SKM-1 treated with dmso at 0.1 percent for 144 hours (cell line): ENCODE measurements at regions not wholly inside any gene's neighbourhood (a gene's known extent, or its start where the extent isn't known, plus 50 kb on each side); places are given as distances from the start of the nearest gene placed in this dataset.

ENCODE experiments used
- DNase-seq: peaks from one replicate; lab custom pipeline; 2025; ENCODE audit not compliant: unreplicated experiment; lab: John Stamatoyannopoulos, UW

DNA sequence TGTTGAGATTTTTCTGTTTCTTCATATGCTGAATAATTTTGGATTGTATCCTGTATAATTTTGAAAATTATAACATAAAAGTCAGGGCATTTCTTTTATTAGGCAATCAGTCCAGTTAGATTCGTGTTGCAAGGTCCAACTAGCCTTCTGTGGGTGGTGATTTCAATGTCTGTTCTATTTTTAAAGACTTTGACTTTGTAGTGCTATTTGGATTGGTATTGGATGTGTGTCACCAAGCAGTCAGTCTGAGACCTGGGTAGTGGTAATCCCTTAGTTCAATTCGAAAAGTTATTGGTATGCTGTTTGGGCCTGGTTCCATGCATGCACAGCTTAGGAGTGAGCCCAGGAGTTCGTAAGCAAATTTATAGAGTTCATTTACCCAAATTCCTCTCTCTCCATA lies 82.2 kb downstream of the EPDR1 start:
- DNase-seq: no peak

DNA sequence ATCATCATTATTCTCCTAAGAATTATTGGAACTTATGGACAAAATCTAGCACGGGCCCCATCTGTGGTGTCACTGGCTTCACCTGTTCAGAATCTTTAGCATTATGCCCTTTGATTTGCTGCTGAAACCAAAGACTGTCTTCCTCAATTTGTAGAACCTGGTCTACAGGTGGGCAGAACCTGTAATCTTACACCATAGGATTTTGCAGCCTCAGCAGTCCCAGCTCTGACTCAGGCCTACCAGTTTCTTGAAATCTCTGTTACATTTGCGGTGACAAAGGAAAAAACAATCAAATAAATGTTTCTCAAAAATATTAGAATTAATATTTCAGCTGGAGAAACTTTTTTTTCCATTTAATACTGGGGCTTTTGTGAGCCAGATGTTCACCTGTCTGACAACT lies 86.1 kb downstream of the EPDR1 start:
- DNase-seq: no peak

DNA sequence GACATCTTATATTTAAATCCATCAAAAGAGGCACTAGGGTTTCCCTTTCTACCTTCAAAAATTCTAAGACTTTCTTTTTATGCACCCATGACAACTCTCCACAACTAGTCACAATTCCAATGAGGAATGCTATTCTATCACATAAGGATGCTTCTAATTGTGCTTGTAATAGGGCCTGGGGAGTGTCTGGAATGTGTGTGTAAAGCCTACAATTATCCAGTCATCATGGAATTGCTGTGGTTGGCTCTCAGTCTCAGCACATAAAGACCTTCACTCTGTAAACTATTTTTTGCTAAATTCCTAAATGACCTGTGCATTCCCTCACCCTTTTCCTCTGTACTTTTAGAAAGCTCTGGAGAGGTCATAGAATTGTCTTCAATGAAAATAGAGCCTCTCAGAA lies 86.7 kb downstream of the EPDR1 start:
- DNase-seq: no peak

DNA sequence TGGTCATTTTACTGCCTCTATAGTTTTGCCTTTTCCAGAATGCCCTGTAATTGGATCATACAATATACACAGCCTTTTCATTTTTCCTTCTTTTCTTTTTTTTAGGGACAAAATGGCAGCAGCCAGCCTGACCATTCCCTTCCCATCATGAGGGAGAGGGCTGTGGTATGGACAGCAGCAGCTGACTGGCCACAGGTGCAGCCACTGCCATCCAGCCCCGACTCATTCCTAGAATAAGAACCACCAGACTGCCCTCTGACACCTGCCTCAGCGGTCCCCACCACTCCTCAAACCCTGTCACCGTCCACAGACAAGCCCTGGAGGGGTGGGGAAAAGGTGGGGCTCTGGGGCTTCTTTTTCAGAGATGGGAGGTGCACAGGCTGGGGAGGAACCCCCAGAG lies 92.8 kb downstream of the EPDR1 start:
- no peak for DNase-seq

DNA sequence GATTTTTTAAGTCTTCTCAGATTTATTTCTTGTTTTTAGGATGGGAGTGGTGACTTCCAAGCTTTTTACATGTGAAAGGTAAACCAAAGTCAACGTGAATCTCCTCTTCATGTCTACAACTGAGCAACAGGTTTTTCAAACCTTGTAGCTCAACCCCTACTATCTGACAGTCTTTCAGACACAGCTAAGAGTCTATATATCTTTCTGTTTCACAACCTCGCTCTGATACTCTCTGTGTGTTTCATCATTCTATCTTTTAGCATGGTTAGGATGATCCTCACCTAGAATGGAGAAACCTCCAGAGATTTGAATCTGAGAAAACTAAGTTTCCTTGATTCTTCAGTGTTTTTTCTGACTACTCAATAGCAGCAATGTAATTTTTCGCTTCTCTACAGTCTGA lies 96.1 kb downstream of the EPDR1 start:
- no peak for DNase-seq

DNA sequence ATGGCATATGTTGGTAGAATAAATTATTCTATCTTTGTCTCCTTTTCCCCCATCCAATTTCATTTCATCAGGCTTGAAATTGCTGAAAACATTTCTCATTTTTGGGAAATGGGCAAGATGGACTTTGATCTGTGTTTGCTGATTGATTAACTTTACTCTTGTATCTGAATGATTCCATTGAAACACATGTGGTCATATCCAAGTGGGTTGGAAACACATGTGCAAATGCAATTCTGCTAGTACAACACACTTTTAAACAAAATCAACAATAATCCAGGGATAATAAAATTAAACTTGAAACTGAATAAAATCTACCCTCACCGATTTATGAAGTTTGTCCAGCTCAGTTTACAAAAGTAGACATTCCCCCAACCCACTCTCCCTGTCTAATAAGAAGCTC lies 96.9 kb downstream of the EPDR1 start:
- no peak for DNase-seq

DNA sequence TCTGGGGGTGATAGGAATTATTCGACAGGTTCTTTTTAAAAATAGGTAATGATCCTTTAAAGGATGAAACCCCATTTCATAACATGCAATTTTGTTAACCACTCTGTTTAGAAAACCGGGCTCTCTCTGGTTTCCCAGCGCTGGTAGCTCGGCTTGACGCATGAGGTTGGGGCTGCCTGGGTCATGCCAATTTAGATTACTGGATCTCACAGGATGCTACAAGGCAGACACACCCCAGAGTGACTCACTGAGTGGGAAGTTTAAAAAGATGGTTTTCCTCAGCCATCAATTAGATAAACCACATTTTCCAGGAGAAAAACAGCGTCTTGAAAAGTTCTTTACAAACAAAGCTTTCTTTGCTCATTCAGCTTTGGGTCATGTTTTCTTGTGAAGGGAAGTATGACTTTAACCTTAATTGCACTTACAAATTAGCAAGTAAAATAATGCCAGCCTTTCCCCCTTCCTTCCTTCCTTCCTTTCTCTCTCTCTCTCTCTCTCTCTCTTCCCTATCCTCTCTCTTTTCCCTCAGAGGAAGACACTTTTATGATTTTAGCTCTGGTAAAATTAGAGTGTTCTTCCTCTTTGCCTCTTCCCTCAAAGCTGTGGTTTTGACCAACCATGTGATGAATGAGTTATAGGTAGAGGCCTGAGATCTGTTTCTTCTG lies 99.8 kb downstream of the EPDR1 start:
- peak; percentile 50 for DNase-seq

DNA sequence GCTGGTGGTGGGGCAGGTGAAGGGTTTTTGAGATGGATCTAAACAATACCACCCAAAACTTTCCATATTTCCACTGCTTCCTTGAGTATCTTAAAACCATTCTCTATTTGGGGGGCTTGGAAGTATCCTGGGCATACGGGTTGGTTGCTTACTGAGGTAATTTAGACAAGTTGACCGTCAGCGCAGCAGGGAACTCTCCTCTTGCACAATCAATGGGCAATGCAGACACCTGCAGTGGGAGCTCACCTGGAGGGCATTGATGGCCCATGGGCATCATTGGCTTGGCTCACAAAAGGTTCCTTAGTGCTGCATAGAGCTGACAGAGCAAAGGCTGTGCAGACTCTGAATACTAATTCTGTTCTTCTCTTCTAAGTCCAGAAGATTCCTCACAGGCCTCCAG lies 101.5 kb downstream of the EPDR1 start:
- no peak for DNase-seq

DNA sequence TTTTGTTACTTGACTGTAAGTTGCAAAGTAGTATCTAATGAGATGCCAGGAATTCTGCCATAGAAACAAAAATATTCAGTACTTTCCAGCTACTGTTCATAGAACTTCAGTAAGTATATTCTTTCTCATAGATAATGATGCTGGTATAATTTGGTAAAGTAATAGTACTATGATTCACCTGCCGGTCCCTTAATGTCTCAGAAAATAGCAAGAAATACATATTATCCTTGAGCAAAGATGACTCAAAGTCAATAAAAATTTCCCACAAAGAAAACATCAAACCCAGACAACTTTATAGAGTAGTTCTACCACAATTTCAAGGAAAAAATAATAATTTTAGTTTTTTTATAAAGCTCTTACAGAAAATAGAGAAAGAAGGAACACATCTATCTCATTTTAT lies 105.4 kb downstream of the EPDR1 start:
- no peak for DNase-seq

DNA sequence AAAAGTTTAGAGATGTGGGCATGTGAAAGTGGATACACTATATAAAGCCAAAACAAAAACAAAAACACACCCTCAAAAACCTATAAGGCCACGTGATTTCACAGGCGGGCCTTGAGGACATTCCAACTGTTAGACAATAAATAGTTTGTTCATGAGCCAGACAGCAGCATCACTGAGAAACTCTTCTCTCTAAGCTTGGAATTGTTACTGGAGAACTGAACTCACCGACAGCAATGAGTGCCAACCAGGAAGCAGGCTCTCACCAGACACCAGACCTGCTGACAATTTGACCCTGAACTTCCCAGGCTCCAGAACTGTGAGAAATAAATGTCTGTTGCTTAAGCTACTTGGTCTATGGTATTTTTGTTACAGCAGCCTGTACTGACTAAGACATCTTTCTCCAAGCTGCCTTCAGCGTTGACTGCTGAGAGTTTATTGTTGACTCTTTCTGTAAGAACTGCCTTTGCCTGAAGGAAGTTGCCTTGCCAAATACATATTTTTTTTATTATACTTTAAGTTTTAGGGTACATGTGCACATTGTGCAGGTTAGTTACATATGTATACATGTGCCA lies 107.5 kb downstream of the EPDR1 start:
- DNase-seq: no peak

DNA sequence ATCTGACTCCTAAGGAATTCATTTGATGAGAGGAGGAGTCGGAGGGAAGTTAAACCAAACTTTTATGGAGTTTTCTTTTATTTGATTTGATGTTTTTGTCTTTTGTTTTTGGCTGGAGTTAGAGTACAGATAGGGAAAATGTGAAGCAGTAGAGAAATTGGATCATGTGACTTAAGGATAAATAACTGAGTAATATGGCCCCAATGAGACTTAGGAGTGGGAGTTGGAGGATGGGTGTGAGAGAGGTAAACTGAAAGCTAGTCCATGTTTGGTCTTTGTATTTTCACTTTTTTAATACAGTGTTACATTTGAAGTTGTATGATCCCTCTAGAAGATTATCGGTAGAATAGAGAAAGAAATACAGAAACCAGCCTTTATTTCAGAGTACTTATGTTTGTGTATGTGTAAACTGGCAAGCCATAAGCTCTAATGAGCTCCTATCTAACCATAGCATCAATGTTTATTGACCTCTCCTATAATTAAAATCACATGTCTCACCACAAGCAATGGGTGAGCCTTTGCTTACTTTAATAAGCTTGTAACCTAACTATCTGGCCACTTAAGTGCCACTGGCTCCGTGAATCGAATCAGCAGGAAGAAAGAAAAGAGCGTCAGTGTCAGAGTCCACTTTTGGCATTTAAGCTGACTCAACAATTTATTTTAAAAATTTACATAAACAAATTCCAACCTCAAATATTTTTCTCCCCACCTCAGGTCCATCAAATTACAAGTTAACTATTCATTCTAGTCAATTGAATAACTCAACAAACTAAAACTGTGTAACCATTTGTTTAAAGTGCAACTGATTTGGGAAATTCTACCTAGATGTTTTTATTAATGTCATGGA lies 113.8 kb downstream of the EPDR1 start:
- DNase-seq: no peak

DNA sequence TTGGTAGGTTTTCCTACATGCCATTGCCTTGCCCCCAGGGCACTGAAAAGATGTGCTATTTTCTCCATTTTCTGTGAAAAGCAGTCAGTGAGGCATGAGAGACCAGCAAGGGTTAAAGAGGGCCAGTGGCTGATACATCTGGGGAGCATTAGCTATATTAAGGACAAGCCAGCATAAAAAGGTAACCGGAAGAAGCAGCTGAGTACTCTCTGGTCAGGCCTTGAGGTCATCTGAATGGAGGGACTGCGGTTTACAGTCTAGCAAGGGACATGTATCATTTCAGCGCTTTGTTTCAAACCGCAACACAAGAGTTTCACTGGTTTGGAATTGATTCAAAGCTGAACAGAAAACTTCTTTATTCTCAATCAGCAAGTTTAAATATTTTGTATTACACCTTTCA lies 120.4 kb downstream of the EPDR1 start:
- no peak for DNase-seq

DNA sequence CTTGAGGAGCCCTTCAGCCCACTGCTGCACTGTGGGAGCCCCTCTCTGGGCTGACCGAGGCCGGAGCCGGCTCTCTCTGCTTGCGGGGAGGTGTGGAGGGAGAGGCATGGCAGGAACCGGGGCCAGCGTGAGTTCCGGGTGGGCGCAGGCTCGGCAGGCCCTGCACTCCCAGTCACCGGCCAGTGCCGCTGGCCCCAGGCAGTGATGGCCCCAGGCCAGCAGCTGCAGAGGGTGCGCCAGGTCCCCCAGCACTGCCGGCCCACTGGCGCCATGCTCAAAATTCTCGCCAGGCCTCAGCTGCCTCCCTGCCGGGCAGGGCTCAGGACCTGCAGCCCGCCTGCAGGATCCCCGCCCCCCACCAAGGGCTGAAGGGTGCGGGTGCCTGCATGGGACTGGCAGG lies 128.4 kb upstream of the STARD3NL start:
- DNase-seq: no peak

DNA sequence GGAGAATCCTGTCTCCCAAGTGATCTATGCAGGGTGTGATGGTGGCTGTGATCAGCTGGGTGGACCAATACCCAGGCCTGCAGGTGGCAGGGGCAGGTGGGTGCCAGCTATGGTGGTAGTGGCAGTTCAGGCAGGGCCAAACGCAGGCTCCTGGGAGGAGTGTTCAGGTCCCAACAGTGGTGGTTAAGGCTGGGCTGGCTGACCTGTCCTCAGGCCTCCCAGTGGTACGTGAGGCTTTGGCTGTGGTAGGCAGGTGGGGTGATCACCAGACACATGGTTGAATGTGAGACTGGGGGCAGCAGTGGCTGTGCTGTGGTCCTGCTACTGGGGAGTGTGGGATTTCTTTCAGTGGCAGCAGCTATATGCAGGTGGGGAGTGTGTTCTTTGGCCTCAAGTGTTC lies 126.7 kb upstream of the STARD3NL start:
- DNase-seq: no peak

DNA sequence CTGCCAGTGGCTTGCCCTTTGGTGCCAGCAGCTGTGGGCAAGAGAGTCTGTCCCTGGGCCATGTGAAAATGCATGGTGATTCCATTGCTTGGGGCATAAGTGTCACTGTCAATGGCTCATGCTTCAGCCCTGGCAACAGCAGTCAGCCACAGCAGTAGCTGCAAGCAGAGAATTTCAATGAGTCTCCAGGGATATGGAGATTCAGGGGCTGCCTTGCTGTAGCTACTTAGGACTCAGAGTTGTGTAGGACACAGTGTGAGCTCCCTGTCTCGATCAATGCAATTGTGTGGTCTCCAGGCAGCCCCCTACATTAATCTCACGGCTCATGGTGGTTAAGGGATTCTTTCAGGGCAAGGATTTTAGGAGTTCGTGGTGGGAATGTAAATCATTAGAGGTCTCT lies 126.3 kb upstream of the STARD3NL start:
- no peak for DNase-seq

DNA sequence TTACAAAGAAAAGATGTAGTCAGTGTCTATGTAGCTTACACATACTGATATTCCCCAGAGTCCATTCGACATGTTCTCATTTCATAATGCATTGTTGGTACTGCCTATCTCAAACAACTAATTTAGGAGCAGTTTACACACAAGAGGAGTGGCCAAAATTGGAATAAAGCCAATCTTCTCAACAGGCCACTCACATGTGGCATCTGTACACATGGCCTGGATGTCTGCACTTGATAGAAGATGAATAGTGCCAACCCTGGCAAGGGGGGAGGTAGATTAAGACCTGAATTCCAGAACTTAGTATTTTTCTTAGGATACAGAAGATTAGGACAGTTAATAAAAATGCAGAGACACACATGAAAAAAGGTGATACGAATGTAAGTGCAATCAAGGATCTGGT lies 125.3 kb upstream of the STARD3NL start:
- no peak for DNase-seq

DNA sequence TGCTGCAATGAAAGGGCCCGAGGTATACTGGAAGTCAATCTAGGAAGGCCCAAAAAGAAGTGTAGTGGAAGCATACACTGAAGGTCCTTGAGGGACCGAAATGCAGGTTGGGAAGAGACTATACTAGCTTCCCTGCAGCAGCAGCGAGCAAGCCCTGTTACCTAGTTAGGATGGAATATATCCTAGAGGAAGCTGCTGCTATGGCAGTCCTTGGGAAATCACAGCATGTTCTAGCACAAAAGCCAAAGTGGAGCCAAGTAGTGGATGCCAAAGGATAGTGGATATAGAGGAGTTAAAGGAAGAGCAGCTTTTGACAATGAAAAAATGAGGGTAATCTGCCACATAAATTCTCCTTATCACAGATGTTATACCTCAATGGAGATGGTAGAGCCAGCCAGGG lies 123.8 kb upstream of the STARD3NL start:
- no peak for DNase-seq

DNA sequence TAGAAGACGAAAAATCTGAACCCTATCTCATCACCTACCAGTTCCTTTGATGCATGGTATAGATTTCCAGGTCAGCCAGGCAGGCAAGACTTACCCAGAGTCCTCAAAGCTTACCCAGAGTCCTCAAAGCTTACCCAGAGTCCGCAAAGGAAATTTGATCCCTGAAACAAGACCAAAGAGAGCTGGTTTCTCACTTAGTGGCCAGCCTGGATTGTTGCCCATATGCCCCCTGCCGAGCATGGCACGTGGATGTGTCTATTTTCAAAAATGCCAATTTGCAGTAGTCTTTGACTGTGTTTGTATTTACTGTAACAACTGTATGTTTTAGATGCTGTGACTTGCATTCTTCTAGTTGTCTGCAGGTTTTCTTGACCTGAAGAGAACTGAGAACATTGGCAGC lies 120.2 kb upstream of the STARD3NL start:
- DNase-seq: no peak

DNA sequence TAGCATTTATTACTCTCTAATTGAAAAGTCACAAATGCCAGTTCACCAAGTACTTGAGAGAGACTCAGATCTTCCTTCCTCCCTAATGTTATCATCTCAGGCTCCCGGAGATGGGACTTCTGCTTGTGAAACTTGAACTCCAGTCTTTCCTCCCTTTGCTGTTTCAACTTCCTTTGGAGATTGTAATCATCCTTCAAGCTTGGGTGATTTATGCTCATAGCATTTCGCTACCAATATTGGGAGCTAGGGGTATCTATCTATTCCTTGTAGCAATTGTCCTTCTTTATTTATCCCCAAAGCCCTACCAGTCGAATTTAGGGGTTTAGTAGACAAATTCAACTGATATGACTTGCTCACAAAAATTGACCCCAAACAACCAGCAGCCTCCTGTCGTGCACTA lies 117.9 kb upstream of the STARD3NL start:
- DNase-seq: no peak

DNA sequence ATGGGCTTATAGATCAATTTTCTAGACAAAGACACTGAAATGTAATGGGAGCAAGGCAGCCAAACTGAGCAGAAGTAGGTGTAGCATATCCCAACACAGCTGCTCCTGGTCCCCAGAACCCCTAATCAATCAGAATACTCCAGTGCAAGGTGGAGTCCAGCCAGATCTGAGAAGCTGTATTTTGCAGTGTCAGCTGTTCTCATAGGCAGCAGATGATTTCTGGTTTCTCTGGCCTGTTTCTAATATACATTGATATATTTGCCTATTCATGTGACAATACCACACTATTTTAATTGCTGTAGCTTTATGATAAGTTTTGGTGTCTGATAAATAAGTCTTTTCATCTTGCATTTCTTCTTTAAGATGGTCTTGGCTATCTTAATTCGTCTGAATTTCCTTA lies 117.4 kb upstream of the STARD3NL start:
- DNase-seq: no peak

DNA sequence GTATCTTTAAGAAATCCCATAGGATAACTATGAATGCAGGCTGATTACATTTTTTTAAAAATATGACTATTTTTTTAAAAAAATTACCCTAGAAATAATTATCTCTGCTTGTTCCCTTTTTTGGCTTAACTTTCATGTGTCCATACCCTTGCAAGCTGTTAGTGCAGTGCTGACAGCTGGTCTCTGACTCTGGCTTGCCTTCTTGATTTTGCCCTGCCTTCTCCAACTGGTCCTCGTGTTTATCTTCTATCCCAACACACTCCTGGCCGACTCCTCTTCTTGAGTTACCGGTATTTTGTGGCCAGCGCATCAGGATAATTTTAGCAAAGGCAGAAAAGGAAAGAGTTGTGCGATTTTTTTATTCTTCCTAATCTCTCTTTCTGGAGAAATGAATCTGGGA lies 111.7 kb upstream of the STARD3NL start:
- no peak for DNase-seq

DNA sequence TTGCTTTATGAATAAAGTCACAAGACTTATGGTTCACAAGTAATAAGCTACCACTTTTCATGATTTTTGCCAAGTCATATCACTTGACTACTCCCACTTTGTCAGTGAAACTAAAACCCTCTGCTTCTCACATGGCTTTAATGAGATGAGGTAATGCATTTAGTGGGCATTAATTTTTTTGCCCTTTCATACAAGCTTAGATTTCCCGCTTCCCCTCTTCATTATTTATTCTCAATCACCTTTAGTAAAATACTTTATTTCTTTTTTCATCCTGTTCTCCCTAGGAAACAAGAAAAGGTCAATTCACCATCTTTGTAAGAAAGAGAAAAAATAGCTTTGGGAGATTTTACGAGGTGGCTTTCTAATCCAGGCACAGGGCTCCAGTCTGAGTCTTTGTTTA lies 109.6 kb upstream of the STARD3NL start:
- DNase-seq: no peak

DNA sequence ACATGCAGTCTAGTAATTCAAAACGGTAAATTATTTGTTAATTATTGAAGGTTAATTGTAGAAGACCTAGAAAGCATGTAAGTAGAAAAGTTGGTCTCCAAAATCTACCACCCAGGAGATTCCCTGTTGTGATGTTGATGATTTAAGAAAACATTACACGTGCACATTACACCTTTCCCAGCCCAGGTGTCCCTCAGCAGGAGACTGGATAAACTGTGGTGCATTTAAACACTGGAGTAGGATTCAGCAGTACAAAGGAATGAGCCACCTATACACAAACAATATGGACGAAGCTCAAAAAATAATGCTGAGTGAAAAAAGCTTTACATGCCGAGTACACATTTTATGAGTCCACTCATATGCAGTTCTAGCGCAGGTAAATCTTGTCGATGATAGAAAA lies 109.0 kb upstream of the STARD3NL start:
- DNase-seq: no peak
